Prostate gland (tissue), 2 donors: ENCODE measurements at regions not wholly inside any gene's neighbourhood (a gene's known extent, or its start where the extent isn't known, plus 50 kb on each side); places are given as distances from the start of the nearest gene placed in this dataset.
A peak's percentile ranks its signal among the peaks of the same experiment; 100 is the strongest.
"Not testable (repeated sequence)": the region's sequence is repeated elsewhere in the genome, so short reads cannot be mapped to it uniquely, and the experiment has no call there.

ENCODE experiments used
- DNase-seq: peaks from one replicate; pipeline ENCODE4 v3.0.0-alpha.2; 2019; ENCODE audit warnings: low spot score
- H3K27ac ChIP-seq, 2 donors: fragments of 200-600 bp; sonication (generic); 2 replicates each; pipeline ENCODE4 v1.5.1; 2017 to 2019
- H3K27me3 ChIP-seq: fragments of 200-600 bp; sonication (generic); replicated peaks from 2 replicates; pipeline ENCODE4 v1.5.1; 2019; ENCODE audit not compliant: insufficient read depth
- H3K36me3 ChIP-seq, 2 donors: fragments of 200-600 bp; sonication (generic); 1 replicate in 1 of 2; 2 replicates in 1 of 2; pipeline versions ENCODE4 v1.5.1 to v1.8.1; 2017 to 2019
- H3K4me1 ChIP-seq: fragments of 200-600 bp; sonication (generic); replicated peaks from 2 replicates; pipeline ENCODE4 v1.5.1; 2019
- H3K4me3 ChIP-seq, 2 donors: fragments of 200-600 bp; sonication (generic); 2 replicates each; pipeline ENCODE4 v1.5.1; 2017 to 2019
- H3K9me3 ChIP-seq: fragments of 200-600 bp; sonication (generic); 2 replicates; pipeline ENCODE4 v1.5.1; 2017
- POLR2A ChIP-seq: fragments of 450-650 bp; IDR thresholded peaks from one replicate; pipeline ENCODE4 v1.6.1; 2016; ENCODE audit warnings: antibody characterized with exemption, mild to moderate bottlenecking
- POLR2AphosphoS5 ChIP-seq: sonication (generic); formaldehyde crosslinking; IDR thresholded peaks from one replicate; pipeline ENCODE4 v1.6.1; 2017; ENCODE audit warnings: antibody characterized with exemption
- WGBS: methylation state at CpG from one replicate; pipeline ENCODE4 v1.1.5; 2018; 5-methylcytosine and 5-hydroxymethylcytosine counted together
- intact Hi-C: fragments of 100-400 bp; cut with DNase I; formaldehyde crosslinking; loops from one replicate; pipeline ENCODE4 v1.14.2; 2022
- TF ChIP-seq, protein P1 (sequence below), 4 experiments: fragments of 200-600 bp in 2 of 4; fragments of 450-650 bp in 2 of 4; sonication (generic) in 2 of 4; IDR thresholded peaks; 1 replicate in 3 of 4; 2 replicates in 1 of 4; pipeline ENCODE4 v1.5.1; 2016 to 2019; ENCODE audit warnings: antibody characterized with exemption in 4 of 4, mild to moderate bottlenecking in 2 of 4, moderate library complexity in 2 of 4

DNA sequence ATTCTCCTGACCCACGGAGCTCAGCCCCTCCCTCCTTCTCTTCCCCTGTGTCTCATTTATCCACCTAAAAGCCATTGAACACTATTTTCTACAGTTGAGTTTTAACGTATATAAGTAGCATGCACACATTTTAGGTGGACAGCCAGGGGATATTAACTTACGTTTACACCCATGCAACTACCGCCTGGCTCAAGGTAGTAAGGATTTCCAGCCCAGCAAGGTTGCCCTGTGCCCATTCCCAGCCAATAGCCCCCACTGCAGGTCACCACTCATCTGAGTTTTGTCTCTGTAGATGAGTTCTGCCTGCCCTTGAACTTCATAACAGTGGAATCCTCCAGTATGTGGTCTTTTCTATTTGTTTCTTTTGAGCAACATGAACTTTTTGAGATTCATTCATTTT is 65.4 kb downstream of the SMIM38 start:
- 68% methylated on average over 4 of the region's 4 CpGs for WGBS
- TF ChIP-seq, protein P1, sequence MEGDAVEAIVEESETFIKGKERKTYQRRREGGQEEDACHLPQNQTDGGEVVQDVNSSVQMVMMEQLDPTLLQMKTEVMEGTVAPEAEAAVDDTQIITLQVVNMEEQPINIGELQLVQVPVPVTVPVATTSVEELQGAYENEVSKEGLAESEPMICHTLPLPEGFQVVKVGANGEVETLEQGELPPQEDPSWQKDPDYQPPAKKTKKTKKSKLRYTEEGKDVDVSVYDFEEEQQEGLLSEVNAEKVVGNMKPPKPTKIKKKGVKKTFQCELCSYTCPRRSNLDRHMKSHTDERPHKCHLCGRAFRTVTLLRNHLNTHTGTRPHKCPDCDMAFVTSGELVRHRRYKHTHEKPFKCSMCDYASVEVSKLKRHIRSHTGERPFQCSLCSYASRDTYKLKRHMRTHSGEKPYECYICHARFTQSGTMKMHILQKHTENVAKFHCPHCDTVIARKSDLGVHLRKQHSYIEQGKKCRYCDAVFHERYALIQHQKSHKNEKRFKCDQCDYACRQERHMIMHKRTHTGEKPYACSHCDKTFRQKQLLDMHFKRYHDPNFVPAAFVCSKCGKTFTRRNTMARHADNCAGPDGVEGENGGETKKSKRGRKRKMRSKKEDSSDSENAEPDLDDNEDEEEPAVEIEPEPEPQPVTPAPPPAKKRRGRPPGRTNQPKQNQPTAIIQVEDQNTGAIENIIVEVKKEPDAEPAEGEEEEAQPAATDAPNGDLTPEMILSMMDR (IDR thresholded peaks at IDR 0.05): no peak
- no peak for TF ChIP-seq POLR2AphosphoS5
- TF ChIP-seq POLR2A: no peak
- H3K9me3 ChIP-seq: no peaks in the 10 kb centered on the region
- DNase-seq: no peak
- no peaks in the 10 kb centered on the region for H3K4me1 ChIP-seq
- no peak overlapping the region for H3K4me3 ChIP-seq
- intact Hi-C loops: no loop called here
- H3K27ac ChIP-seq: peak overlapping the region in 1 of 2 donors; percentile 3
- H3K27me3 ChIP-seq: peaks cover 2% of the 10 kb centered on the region
- H3K36me3 ChIP-seq: no peaks in the 10 kb centered on the region

DNA sequence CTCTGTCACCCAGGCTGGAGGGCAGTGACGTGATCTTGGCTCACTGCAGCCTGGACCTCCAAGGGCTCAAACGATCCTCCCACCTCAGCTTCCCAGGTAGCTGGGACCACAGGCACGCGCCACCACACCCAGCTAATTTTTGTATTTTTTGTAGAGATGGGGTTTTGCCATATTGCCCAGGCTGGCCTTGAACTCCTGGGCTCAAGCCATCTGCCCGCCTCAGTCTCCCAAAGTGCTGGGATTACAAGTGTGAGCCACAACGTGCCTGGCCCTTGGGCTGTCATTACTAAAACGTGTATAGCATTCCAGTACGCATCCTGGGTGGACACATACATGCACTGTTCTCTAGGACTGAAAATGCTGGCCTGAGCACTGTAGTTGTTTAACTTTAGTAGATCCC is 65.9 kb downstream of the SMIM38 start:
- H3K9me3 ChIP-seq, intact Hi-C loops, H3K4me3 ChIP-seq, H3K4me1 ChIP-seq, H3K27ac ChIP-seq, H3K27me3 ChIP-seq, H3K36me3 ChIP-seq, DNase-seq: not testable (repeated sequence)
- WGBS: 96% methylated on average over 8 of the region's 8 CpGs

DNA sequence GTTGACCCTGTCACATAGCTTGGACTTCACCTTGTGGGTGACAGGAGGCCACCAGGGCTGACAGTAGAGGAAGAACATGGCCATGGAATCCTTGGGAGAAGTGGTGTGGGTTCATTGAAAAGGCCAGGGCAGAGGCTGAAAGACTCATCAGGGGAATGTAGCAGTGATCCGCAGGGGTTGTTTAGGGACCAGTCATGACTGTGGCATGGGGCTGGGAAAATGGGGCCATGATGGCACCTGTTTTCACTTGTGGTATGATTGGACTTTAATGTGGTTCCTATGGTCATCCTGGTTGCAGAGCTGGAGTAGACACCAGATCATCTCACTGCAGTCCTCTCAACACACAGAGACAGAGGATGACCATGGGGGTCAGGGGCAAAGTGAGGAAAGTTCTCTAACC is 66.7 kb upstream of the MYEOV start:
- intact Hi-C loops: no loop called here
- TF ChIP-seq POLR2AphosphoS5: no peak
- Histone ChIP-seq H3K27me3 (peaks cover 2% of the 10 kb centered on the region), H3K4me3 (no peak overlapping the region), H3K36me3 (no peaks in the 10 kb centered on the region), H3K9me3 (no peaks in the 10 kb centered on the region), H3K27ac (no peak overlapping the region), H3K4me1 (no peaks in the 10 kb centered on the region)
- 92% methylated on average over 1 of the region's 1 CpG for WGBS
- DNase-seq: no peak

DNA sequence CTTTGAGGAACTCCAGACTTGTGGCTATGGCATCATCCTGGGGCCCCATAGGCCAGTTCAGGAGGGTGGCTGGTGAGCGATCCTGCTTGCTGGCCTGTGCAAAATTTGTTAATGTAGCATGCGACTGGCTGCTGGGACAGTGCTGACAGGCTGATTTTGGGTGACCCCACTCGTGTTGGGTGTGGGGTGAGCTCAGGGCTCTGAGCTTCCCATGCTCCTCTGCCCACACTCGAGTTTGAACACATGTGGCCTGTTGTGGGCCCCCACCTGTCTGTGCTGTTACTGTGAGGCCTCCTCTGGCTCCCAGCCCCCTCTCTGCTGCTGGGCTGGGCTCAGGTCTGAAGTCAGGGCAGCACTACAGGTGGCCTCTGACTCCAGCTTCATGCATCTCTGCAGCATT is 64.4 kb upstream of the MYEOV start:
- Histone ChIP-seq H3K4me1 (no peaks in the 10 kb centered on the region), H3K27ac (no peak overlapping the region), H3K36me3 (no peaks in the 10 kb centered on the region), H3K9me3 (no peaks in the 10 kb centered on the region), H3K4me3 (no peak overlapping the region), H3K27me3 (no peaks in the 10 kb centered on the region)
- intact Hi-C loops: no loop called here
- 91% methylated on average over 4 of the region's 4 CpGs for WGBS
- no peak for TF ChIP-seq POLR2AphosphoS5
- no peak for TF ChIP-seq POLR2A
- TF ChIP-seq, protein P1 (IDR thresholded peaks at IDR 0.05): no peak
- DNase-seq: no peak

DNA sequence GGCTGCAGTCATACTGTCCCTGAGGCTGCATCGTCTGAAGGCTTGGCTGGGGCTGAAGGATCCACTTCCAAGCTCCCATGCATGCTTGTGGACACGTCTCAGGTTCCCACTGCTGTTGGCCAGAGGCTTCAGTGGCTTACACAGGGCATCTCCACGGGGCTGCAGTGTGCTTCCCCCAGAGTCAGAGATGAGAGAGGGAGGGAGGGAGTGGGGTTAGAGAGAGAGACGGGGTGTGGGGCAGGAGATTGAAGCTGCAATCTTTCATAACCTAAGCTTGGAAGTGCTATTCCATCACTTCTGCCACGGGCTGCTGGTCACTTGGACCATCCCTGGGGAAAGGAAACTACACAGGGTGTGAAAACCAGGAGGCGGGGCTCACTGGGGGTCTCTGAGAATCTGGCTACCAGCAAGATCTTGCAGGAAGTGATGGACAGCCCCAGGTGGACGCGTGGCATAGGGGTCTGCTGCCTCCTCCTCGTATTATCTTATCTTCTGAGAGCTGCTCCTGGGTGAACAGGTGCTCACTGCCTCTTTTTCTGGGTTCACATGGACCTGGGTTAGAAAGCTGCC is 63.0 kb upstream of the MYEOV start:
- no peaks in the 10 kb centered on the region for H3K36me3 ChIP-seq
- H3K4me3 ChIP-seq: no peak overlapping the region
- WGBS: 70% methylated on average over 9 of the region's 9 CpGs
- no peak for DNase-seq
- H3K9me3 ChIP-seq: no peaks in the 10 kb centered on the region
- H3K4me1 ChIP-seq: no peaks in the 10 kb centered on the region
- H3K27ac ChIP-seq: no peak overlapping the region
- intact Hi-C loops: no loop called here
- TF ChIP-seq POLR2AphosphoS5: no peak
- no peak for TF ChIP-seq POLR2A
- TF ChIP-seq, protein P1 (IDR thresholded peaks at IDR 0.05): no peak
- H3K27me3 ChIP-seq: no peaks in the 10 kb centered on the region

DNA sequence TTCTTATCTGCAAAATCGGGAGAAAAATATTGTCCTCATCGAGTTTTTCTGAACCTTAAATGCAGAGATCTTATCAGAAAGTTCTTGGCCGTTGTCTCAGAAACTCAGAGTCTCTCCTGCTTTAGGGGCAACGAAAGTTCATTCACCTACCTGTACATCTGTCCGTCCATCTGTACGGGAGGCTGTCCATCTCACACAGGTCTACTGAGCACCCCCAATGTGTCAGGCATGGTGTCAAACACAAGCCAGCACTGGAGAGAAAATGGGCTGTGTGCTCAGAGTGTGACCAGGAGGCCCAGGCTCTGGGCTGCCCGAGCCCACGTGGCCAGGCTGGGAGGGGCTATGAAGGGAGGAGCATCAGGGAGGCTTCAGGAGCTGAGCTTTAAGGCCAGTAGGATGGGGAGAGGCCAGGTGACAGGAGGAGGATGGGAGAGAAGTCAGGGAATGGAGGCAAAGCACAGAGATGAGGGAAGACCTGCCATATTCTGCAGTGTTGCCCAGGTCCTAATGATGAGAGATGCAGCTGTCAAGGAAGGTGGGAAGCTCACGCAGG is 62.4 kb upstream of the MYEOV start:
- Histone ChIP-seq H3K27ac (no peak overlapping the region), H3K4me3 (no peak overlapping the region), H3K36me3 (no peaks in the 10 kb centered on the region), H3K4me1 (no peaks in the 10 kb centered on the region), H3K27me3 (no peaks in the 10 kb centered on the region), H3K9me3 (no peaks in the 10 kb centered on the region)
- no peak for DNase-seq
- TF ChIP-seq POLR2AphosphoS5 (no peak), POLR2A (no peak)
- TF ChIP-seq, protein P1 (IDR thresholded peaks at IDR 0.05): no peak
- intact Hi-C loops: no loop called here
- 63% methylated on average over 9 of the region's 9 CpGs for WGBS
